ENCODE measurements at regions not wholly inside any gene's neighbourhood (a gene's known extent, or its start where the extent isn't known, plus 50 kb on each side); places are given as distances from the start of the nearest gene placed in this dataset.

GRCh38 chr16:13805951-13806350 lies 114.0 kb upstream of the ERCC4 start:
- no peak for TF ChIP-seq KAT7 (CRISPR knock-in tag; IDR thresholded peaks at IDR 0.05; ENCODE audit: borderline replicate concordance)
- TF ChIP-seq ARNT (IDR thresholded peaks at IDR 0.05): no peak
- TF ChIP-seq ZNF512B (CRISPR knock-in tag; IDR thresholded peaks at IDR 0.05; ENCODE audit: borderline replicate concordance): no peak
- no peak for TF ChIP-seq RNF219 (CRISPR knock-in tag; IDR thresholded peaks at IDR 0.05)
- no peak for TF ChIP-seq NFIB (CRISPR knock-in tag; IDR thresholded peaks at IDR 0.05; ENCODE audit: borderline replicate concordance)
- no peak for TF ChIP-seq CTCF (CRISPR knock-in tag; IDR thresholded peaks at IDR 0.05)
- no peak for TF ChIP-seq ZGPAT (CRISPR knock-in tag; IDR thresholded peaks at IDR 0.05)
- no peak for TF ChIP-seq MYNN (CRISPR knock-in tag; IDR thresholded peaks at IDR 0.05; ENCODE audit: low read depth)
- no peak for TF ChIP-seq NR2F6 (IDR thresholded peaks at IDR 0.05)
- TF ChIP-seq NR2F6 (CRISPR knock-in tag; IDR thresholded peaks at IDR 0.05): no peak
- TF ChIP-seq JUND (CRISPR knock-in tag; IDR thresholded peaks at IDR 0.05): no peak
- TF ChIP-seq SRSF4 (IDR thresholded peaks at IDR 0.05; ENCODE audit: low read depth, low read length, poor library complexity, severe bottlenecking): no peak
- TF ChIP-seq HNRNPK (IDR thresholded peaks at IDR 0.05; ENCODE audit: low read depth, low read length, poor library complexity, severe bottlenecking): no peak
